ENCODE measurements at regions not wholly inside any gene's neighbourhood (a gene's known extent, or its start where the extent isn't known, plus 50 kb on each side); places are given as distances from the start of the nearest gene placed in this dataset.

- H3K4me3 Mint-ChIP-seq, result peak overlapping the region; percentile 66
- H3K27ac Mint-ChIP-seq, result peak overlapping the region; percentile 79
- H3K9me3 Mint-ChIP-seq, result no peaks in the 10 kb centered on the region
- peak; percentile 14 for DNase-seq
- TF ChIP-seq CTCF (IDR thresholded peaks at IDR 0.05), result no peak
- peaks cover 15% of the 10 kb centered on the region for H3K36me3 Mint-ChIP-seq (ENCODE audit: low read depth)
- peaks cover 50% of the 10 kb centered on the region for H3K4me1 Mint-ChIP-seq (ENCODE audit: low read depth)
- H3K27me3 Mint-ChIP-seq (ENCODE audit: insufficient read depth), result no peaks in the 10 kb centered on the region; the same call in 1 of the 2 replicates
Measured at GRCh38 chr14:58730792-58731464, 93.2 kb downstream of the DACT1 start.

GRCh38 chr14:58731465-58732293, 93.9 kb downstream of the DACT1 start:
- DNase-seq, result peak; percentile 99
- Mint-ChIP-seq H3K27me3 (ENCODE audit: insufficient read depth) (no peaks in the 10 kb centered on the region; the same call in 1 of the 2 replicates), H3K27ac (peak overlapping the region; percentile 79), H3K4me3 (peak overlapping the region; percentile 66), H3K4me1 (ENCODE audit: low read depth) (peaks cover 57% of the 10 kb centered on the region), H3K9me3 (no peaks in the 10 kb centered on the region), H3K36me3 (ENCODE audit: low read depth) (peaks cover 18% of the 10 kb centered on the region)
- no peak for TF ChIP-seq CTCF (IDR thresholded peaks at IDR 0.05)

GRCh38 chr14:58732387-58732786, 94.6 kb downstream of the DACT1 start:
- H3K4me1 Mint-ChIP-seq (ENCODE audit: low read depth), result peaks cover 65% of the 10 kb centered on the region
- H3K9me3 Mint-ChIP-seq, result no peaks in the 10 kb centered on the region
- peak overlapping the region; percentile 20 for H3K4me3 Mint-ChIP-seq
- H3K27me3 Mint-ChIP-seq (ENCODE audit: insufficient read depth), result no peaks in the 10 kb centered on the region; the same call in 1 of the 2 replicates
- TF ChIP-seq CTCF (IDR thresholded peaks at IDR 0.05), result no peak
- DNase-seq, result no peak
- peak overlapping the region; percentile 79; the same call in 1 of the 2 replicates for H3K27ac Mint-ChIP-seq
- peaks cover 20% of the 10 kb centered on the region for H3K36me3 Mint-ChIP-seq (ENCODE audit: low read depth)

- H3K9me3 Mint-ChIP-seq, result no peaks in the 10 kb centered on the region
Measured at GRCh38 chr14:58733451-58734208, 95.9 kb downstream of the DACT1 start.

More at GRCh38 chr14:58733451-58734208, 95.9 kb downstream of the DACT1 start:
- no peak overlapping the region for H3K4me3 Mint-ChIP-seq
- no peaks in the 10 kb centered on the region; the same call in none of the 2 replicates for H3K27me3 Mint-ChIP-seq (ENCODE audit: insufficient read depth)
- no peak for DNase-seq
- H3K36me3 Mint-ChIP-seq (ENCODE audit: low read depth), result peaks cover 20% of the 10 kb centered on the region
- H3K27ac Mint-ChIP-seq, result no peak overlapping the region
- H3K4me1 Mint-ChIP-seq (ENCODE audit: low read depth), result peaks cover 76% of the 10 kb centered on the region
- TF ChIP-seq CTCF (IDR thresholded peaks at IDR 0.05), result no peak
